ENCODE measurements at regions not wholly inside any gene's neighbourhood (a gene's known extent, or its start where the extent isn't known, plus 50 kb on each side); places are given as distances from the start of the nearest gene placed in this dataset.

GRCh38 chr7:114864278-114864677 lies 57.6 kb upstream of the MDFIC start:
- no peak overlapping the region for H3K4me2 ChIP-seq (ENCODE audit: insufficient read depth, low read length)
- no peaks in the 10 kb centered on the region for H3K79me2 ChIP-seq (ENCODE audit: control insufficient read depth, insufficient read depth, low read length)
- H3K27me3 ChIP-seq (ENCODE audit: control insufficient read depth in 2 of 2, insufficient read depth in 2 of 2, low read length in 2 of 2), result no peaks in the 10 kb centered on the region
- no peaks in the 10 kb centered on the region for H3K36me3 ChIP-seq (ENCODE audit: control insufficient read depth in 2 of 2, extremely low read depth in 1 of 2, insufficient read depth in 2 of 2, low read length in 2 of 2)
- H3K9me1 ChIP-seq (replicated peaks; ENCODE audit: control insufficient read depth, extremely low read depth, insufficient read depth, low read length), result no peaks in the 10 kb centered on the region
- no peak overlapping the region for H3K27ac ChIP-seq (ENCODE audit: insufficient read depth, low read depth, low read length)
- FAIRE-seq (peak; percentile 8), DNase-seq (ENCODE audit: low read depth, low spot score) (peak; percentile 7)
- dilution Hi-C loops (cut with MboI; ENCODE audit: extremely low pct_ligation_motif_present, low sequenced_read_pairs), result no loop called here
- no peaks in the 10 kb centered on the region for H4K20me1 ChIP-seq (replicated peaks; ENCODE audit: control insufficient read depth, extremely low read depth, insufficient read depth, low read length)
- H3K4me1 ChIP-seq (ENCODE audit: control insufficient read depth, extremely low read depth, insufficient read depth, low read length), result no peaks in the 10 kb centered on the region
- H3K9me3 ChIP-seq (replicated peaks; ENCODE audit: control insufficient read depth, insufficient read depth, low read length), result no peaks in the 10 kb centered on the region
- intact Hi-C loops (cut with micrococcal nuclease), result loop anchor here (2.0 kb wide), 1 partner anchor 1259 kb away; no protein-coding TSS in a partner anchor
- no peak for TF ChIP-seq POLR2A (IDR thresholded peaks at IDR 0.05; ENCODE audit: low read depth, low read length)
- TF ChIP-seq JUN (IDR thresholded peaks at IDR 0.05; ENCODE audit: borderline replicate concordance, insufficient read depth, insufficient read length, low read depth), result peak; percentile 5
- ChIA-PET POLR2A (interaction anchor here (0.7 kb wide), 1 partner anchor 563 kb away, joined by 4 read pairs; no protein-coding TSS in a partner anchor), CTCF (interaction anchor here (0.9 to 5.9 kb wide), 14 partner anchors 8 to 1046 kb away, joined by 3 to 139 read pairs (median 6); no protein-coding TSS in a partner anchor)
- H3K9ac ChIP-seq (replicated peaks; ENCODE audit: extremely low read depth, insufficient read depth, low read length), result no peak overlapping the region
- no peak overlapping the region for H2AFZ ChIP-seq (ENCODE audit: low read depth, low read length)
- H3K4me3 ChIP-seq (replicated peaks in 1 of 3; ENCODE audit: insufficient read depth in 1 of 3, low read depth in 1 of 3, low read length in 3 of 3), result no peak overlapping the region
- no TSS peak for BruUV-seq (replicated peaks)

- Histone ChIP-seq H3K27me3 (ENCODE audit: control insufficient read depth in 2 of 2, insufficient read depth in 2 of 2, low read length in 2 of 2) (no peaks in the 10 kb centered on the region), H2AFZ (ENCODE audit: low read depth, low read length) (no peak overlapping the region), H4K20me1 (replicated peaks; ENCODE audit: control insufficient read depth, extremely low read depth, insufficient read depth, low read length) (no peaks in the 10 kb centered on the region), H3K9me3 (replicated peaks; ENCODE audit: control insufficient read depth, insufficient read depth, low read length) (no peaks in the 10 kb centered on the region), H3K4me3 (replicated peaks in 1 of 3; ENCODE audit: insufficient read depth in 1 of 3, low read depth in 1 of 3, low read length in 3 of 3) (no peak overlapping the region), H3K9me1 (replicated peaks; ENCODE audit: control insufficient read depth, extremely low read depth, insufficient read depth, low read length) (no peaks in the 10 kb centered on the region), H3K4me1 (ENCODE audit: control insufficient read depth, extremely low read depth, insufficient read depth, low read length) (no peaks in the 10 kb centered on the region), H3K4me2 (ENCODE audit: insufficient read depth, low read length) (no peak overlapping the region), H3K79me2 (ENCODE audit: control insufficient read depth, insufficient read depth, low read length) (no peaks in the 10 kb centered on the region), H3K27ac (ENCODE audit: insufficient read depth, low read depth, low read length) (no peak overlapping the region), H3K36me3 (ENCODE audit: control insufficient read depth in 2 of 2, extremely low read depth in 1 of 2, insufficient read depth in 2 of 2, low read length in 2 of 2) (no peaks in the 10 kb centered on the region), H3K9ac (replicated peaks; ENCODE audit: extremely low read depth, insufficient read depth, low read length) (no peak overlapping the region)
- CTCF ChIA-PET, result interaction anchor here (0.5 to 5.9 kb wide), 68 partner anchors 9 to 1257 kb away, joined by 3 to 139 read pairs (median 4); partner anchors contain the start of gene MDFIC
- no peak for TF ChIP-seq MYC (IDR thresholded peaks at IDR 0.05; ENCODE audit: low read depth, low read length)
- TF ChIP-seq CTCF (IDR thresholded peaks at IDR 0.05; ENCODE audit: extremely low read depth in 1 of 2, insufficient read depth in 1 of 2, low read depth in 1 of 2, low read length in 2 of 2), result peak; percentile 65 to 67
- no peak for TF ChIP-seq POLR2A (IDR thresholded peaks at IDR 0.05; ENCODE audit: low read depth, low read length)
- no peak for TF ChIP-seq POLR2AphosphoS5 (IDR thresholded peaks at IDR 0.05; ENCODE audit: insufficient read depth, low read depth, low read length)
- dilution Hi-C loops (cut with MboI; ENCODE audit: extremely low pct_ligation_motif_present, low sequenced_read_pairs) (no loop called here), intact Hi-C loops (cut with micrococcal nuclease) (loop anchor here (1.0 to 5.0 kb wide), 9 partner anchors 222 to 1257 kb away; no protein-coding TSS in a partner anchor)
- POLR2A ChIA-PET, result interaction anchor here (0.9 kb wide), 1 partner anchor 9 kb away, joined by 3 read pairs; no protein-coding TSS in a partner anchor
- FAIRE-seq (peak; percentile 87), DNase-seq (ENCODE audit: low read depth, low spot score) (peak; percentile 64)
- BruUV-seq (replicated peaks), result no TSS peak
Observed at GRCh38 chr7:114865564-114865963, 56.3 kb upstream of the MDFIC start.

All from endothelial cell of umbilical vein (primary cell).